HepG2 (cell line): ENCODE measurements at regions not wholly inside any gene's neighbourhood (a gene's known extent, or its start where the extent isn't known, plus 50 kb on each side); places are given as distances from the start of the nearest gene placed in this dataset.

Experiments
- ARID2 ChIP-seq: sonication (generic); formaldehyde crosslinking; IDR thresholded peaks from 2 replicates; pipeline ENCODE4 v1.8.1; 2022; ENCODE audit warnings: mild to moderate bottlenecking, missing genetic modification reagents, borderline replicate concordance
- CENPT ChIP-seq: sonication (generic); formaldehyde crosslinking; IDR thresholded peaks from 2 replicates; pipeline ENCODE4 v1.8.0; 2022; ENCODE audit warnings: low read depth, mild to moderate bottlenecking, moderate library complexity, missing genetic modification reagents
- FOXK1 ChIP-seq: sonication (generic); formaldehyde crosslinking; IDR thresholded peaks from 2 replicates; pipeline ENCODE4 v1.4.0; 2020; ENCODE audit warnings: low read depth, missing genetic modification reagents, borderline replicate concordance
- HNRNPUL1 ChIP-seq: fragments of 200-400 bp; formaldehyde crosslinking; IDR thresholded peaks from 2 replicates; pipeline ENCODE4 v1.6.1; 2017; ENCODE audit warnings: low read depth, mild to moderate bottlenecking, low read length, moderate library complexity
- JUNB ChIP-seq: sonication (generic); formaldehyde crosslinking; IDR thresholded peaks from 2 replicates; pipeline ENCODE4 v1.8.0; 2022; ENCODE audit warnings: missing genetic modification reagents, mild to moderate bottlenecking, borderline replicate concordance
- KDM5B ChIP-seq: sonication (generic); formaldehyde crosslinking; IDR thresholded peaks from 2 replicates; pipeline ENCODE4 v1.4.0; 2020; ENCODE audit warnings: missing genetic modification reagents, mild to moderate bottlenecking, borderline replicate concordance
- MTF2 ChIP-seq: sonication (generic); formaldehyde crosslinking; IDR thresholded peaks from 2 replicates; pipeline ENCODE4 v1.5.0; 2020; ENCODE audit warnings: missing genetic modification reagents, borderline replicate concordance
- MXI1 ChIP-seq: IDR thresholded peaks from 3 replicates; pipeline ENCODE4 v1.6.1; 2012; ENCODE audit warnings: low read depth, low read length, inconsistent platforms, borderline replicate concordance
- NCOA2 ChIP-seq: sonication (generic); formaldehyde crosslinking; IDR thresholded peaks from 2 replicates; pipeline ENCODE4 v1.8.0; 2022; ENCODE audit warnings: inconsistent platforms
- PHF5A ChIP-seq: IDR thresholded peaks from one replicate; pipeline ENCODE4 v1.6.1; 2018; ENCODE audit warnings: low read depth, missing genetic modification reagents; ENCODE audit not compliant: unreplicated experiment
- REXO4 ChIP-seq: sonication (generic); formaldehyde crosslinking; IDR thresholded peaks from 2 replicates; pipeline ENCODE4 v1.8.0; 2022; ENCODE audit warnings: missing genetic modification reagents, mild to moderate bottlenecking, borderline replicate concordance
- RFXANK ChIP-seq: IDR thresholded peaks from 2 replicates; pipeline ENCODE4 v1.6.1; 2016
- STAT5B ChIP-seq: sonication (generic); formaldehyde crosslinking; IDR thresholded peaks from 2 replicates; pipeline ENCODE4 v1.4.0; 2020; ENCODE audit warnings: missing genetic modification reagents
- TGIF2 ChIP-seq: IDR thresholded peaks from 2 replicates; pipeline ENCODE4 v1.6.1; 2016; ENCODE audit warnings: control low read depth, missing compliant biosample characterization
- ZMAT3 ChIP-seq: sonication (generic); formaldehyde crosslinking; conservative IDR thresholded peaks from 2 replicates; pipeline ENCODE4 v1.7.0; 2021; ENCODE audit warnings: missing genetic modification reagents
- ZNF282 ChIP-seq: fragments of 450-650 bp; IDR thresholded peaks from 2 replicates; pipeline ENCODE4 v1.6.1; 2018; ENCODE audit not compliant: partially characterized antibody
- ZNF468 ChIP-seq: sonication (generic); formaldehyde crosslinking; IDR thresholded peaks from 2 replicates; pipeline ENCODE4 v1.8.0; 2022; ENCODE audit warnings: mild to moderate bottlenecking, moderate library complexity, missing genetic modification reagents
- ZNF879 ChIP-seq: sonication (generic); formaldehyde crosslinking; IDR thresholded peaks from 2 replicates; pipeline ENCODE4 v1.8.1; 2023; ENCODE audit warnings: missing genetic modification reagents
- TF ChIP-seq, protein P1 (sequence below): sonication (generic); formaldehyde crosslinking; IDR thresholded peaks from 2 replicates; pipeline ENCODE4 v1.5.1; 2020; ENCODE audit warnings: missing genetic modification reagents, mild to moderate bottlenecking, borderline replicate concordance
- TF ChIP-seq, protein P2 (sequence below), 2 experiments: sonication (generic) in 1 of 2; formaldehyde crosslinking in 1 of 2; IDR thresholded peaks; 2 replicates each; pipeline versions ENCODE4 v1.6.1 to v1.9.0; 2014 to 2022; ENCODE audit warnings: antibody characterized with exemption in 1 of 2, borderline replicate concordance in 1 of 2, inconsistent platforms in 1 of 2, low read depth in 1 of 2, missing genetic modification reagents in 1 of 2
- TF ChIP-seq, protein P3 (sequence below): sonication (generic); formaldehyde crosslinking; IDR thresholded peaks from 2 replicates; pipeline ENCODE4 v1.8.0; 2022; ENCODE audit warnings: mild to moderate bottlenecking, missing genetic modification reagents, borderline replicate concordance

DNA sequence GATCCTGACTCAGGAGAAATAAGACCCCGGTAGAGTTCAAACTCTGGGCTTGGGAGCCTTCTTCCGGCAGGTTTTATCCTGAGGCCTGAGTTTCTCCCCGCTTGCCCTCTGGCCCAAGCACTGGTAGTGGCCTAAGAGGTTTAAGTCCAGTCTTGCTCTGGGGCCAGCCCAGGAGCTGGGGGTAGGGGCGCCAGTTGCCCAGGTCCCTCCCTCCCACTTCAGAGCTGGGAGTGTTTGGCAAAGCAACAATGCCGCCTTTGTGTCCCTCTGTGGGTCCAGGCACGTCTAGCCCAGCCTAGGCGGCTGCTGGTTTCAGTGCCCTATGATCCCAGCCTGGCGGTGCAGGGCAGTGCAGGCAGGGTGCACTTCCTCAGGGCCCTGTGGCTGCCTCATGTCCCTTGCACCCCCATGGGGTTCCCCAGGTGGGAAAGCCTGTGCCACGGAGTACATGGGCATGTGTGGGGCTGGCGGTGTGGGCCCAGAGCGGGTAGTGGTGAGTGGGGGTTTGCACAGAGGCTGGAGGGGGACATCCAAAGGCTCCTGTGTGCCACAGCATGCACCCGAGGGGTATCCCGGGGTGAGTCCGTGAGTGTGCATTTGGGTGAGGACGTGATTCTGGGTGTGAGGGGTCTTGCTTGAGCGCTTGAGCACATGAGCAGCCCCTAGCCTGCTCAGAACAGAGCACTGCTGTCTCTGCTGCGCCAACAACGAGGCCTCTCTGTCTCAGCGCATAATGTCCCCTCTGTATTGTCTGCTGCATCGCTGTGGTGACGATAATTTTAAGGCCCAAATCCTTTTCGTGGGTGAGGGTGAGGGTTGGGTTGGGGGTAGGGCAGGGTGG, 61.7 kb upstream of the PSD2 start (continued):
- TF ChIP-seq CENPT (no peak; the same call in 1 of the 2 replicates), ZMAT3 (CRISPR knock-in tag) (peak; percentile 88; the same call in 1 of the 2 replicates), ZNF282 (no peak), STAT5B (CRISPR knock-in tag) (no peak), ZNF468 (CRISPR knock-in tag) (no peak), KDM5B (CRISPR knock-in tag) (peak; percentile 74), NCOA2 (peak; percentile 86), MTF2 (no peak), REXO4 (CRISPR knock-in tag) (no peak; the same call in 1 of the 2 replicates), ZNF879 (CRISPR knock-in tag) (no peak), FOXK1 (CRISPR knock-in tag) (0 out of 2 replicates have a peak, but pooled peaks have one; percentile 19), JUNB (CRISPR knock-in tag) (no peak), RFXANK (CRISPR knock-in tag) (no peak), MXI1 (peak; percentile 37; the same call in 1 of the 3 replicates), TGIF2 (CRISPR knock-in tag) (no peak), ARID2 (CRISPR knock-in tag) (no peak), HNRNPUL1 (no peak), PHF5A (CRISPR knock-in tag) (no peak)
- TF ChIP-seq, protein P1, sequence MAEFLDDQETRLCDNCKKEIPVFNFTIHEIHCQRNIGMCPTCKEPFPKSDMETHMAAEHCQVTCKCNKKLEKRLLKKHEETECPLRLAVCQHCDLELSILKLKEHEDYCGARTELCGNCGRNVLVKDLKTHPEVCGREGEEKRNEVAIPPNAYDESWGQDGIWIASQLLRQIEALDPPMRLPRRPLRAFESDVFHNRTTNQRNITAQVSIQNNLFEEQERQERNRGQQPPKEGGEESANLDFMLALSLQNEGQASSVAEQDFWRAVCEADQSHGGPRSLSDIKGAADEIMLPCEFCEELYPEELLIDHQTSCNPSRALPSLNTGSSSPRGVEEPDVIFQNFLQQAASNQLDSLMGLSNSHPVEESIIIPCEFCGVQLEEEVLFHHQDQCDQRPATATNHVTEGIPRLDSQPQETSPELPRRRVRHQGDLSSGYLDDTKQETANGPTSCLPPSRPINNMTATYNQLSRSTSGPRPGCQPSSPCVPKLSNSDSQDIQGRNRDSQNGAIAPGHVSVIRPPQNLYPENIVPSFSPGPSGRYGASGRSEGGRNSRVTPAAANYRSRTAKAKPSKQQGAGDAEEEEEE (CRISPR knock-in tag): no peak
- TF ChIP-seq, protein P2, sequence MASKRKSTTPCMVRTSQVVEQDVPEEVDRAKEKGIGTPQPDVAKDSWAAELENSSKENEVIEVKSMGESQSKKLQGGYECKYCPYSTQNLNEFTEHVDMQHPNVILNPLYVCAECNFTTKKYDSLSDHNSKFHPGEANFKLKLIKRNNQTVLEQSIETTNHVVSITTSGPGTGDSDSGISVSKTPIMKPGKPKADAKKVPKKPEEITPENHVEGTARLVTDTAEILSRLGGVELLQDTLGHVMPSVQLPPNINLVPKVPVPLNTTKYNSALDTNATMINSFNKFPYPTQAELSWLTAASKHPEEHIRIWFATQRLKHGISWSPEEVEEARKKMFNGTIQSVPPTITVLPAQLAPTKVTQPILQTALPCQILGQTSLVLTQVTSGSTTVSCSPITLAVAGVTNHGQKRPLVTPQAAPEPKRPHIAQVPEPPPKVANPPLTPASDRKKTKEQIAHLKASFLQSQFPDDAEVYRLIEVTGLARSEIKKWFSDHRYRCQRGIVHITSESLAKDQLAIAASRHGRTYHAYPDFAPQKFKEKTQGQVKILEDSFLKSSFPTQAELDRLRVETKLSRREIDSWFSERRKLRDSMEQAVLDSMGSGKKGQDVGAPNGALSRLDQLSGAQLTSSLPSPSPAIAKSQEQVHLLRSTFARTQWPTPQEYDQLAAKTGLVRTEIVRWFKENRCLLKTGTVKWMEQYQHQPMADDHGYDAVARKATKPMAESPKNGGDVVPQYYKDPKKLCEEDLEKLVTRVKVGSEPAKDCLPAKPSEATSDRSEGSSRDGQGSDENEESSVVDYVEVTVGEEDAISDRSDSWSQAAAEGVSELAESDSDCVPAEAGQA (IDR thresholded peaks at IDR 0.05; ENCODE audit: low read depth): peak; percentile 35; the same call in 1 of the 2 replicates
- TF ChIP-seq, protein P2 (CRISPR knock-in tag; IDR thresholded peaks at IDR 0.05; ENCODE audit: borderline replicate concordance): no peak
- TF ChIP-seq, protein P3, sequence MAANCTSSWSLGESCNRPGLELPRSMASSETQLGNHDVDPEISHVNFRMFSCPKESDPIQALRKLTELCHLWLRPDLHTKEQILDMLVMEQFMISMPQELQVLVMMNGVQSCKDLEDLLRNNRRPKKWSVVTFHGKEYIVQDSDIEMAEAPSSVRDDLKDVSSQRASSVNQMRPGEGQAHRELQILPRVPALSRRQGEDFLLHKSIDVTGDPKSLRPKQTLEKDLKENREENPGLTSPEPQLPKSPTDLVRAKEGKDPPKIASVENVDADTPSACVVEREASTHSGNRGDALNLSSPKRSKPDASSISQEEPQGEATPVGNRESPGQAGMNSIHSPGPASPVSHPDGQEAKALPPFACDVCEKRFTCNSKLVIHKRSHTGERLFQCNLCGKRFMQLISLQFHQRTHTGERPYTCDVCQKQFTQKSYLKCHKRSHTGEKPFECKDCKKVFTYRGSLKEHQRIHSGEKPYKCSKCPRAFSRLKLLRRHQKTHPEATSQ: no peak; the same call in 1 of the 2 replicates
